ENCODE measurements at regions not wholly inside any gene's neighbourhood (a gene's known extent, or its start where the extent isn't known, plus 50 kb on each side); places are given as distances from the start of the nearest gene placed in this dataset.

DNA sequence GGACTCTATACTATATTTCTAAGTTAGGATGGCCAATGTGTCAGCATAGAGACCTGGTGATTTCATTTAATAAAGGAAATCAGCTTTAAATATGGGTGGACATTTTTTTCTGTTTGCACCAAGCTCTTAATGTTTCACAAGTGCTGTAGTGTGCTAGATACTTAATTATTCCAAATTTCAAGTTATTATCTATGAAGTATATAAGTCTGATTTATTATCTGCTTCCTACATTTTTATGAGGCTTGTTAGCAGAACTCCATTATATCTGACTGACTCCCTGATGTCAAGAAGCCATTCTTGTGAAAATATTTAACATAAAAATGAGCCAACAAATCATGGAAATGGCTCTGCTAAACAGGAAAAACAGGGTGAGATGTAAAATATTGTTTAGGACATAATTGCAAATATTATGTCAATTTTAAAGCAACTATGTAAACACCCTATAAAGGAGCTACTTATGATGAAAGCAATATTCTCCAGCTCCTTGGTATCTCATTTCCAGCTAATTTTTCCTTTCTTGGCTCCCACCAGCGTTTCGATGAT, 1415.2 kb downstream of the GATA3 start:
- no peak for DNase-seq (ENCODE audit: low read depth)
- TF ChIP-seq, protein P1, sequence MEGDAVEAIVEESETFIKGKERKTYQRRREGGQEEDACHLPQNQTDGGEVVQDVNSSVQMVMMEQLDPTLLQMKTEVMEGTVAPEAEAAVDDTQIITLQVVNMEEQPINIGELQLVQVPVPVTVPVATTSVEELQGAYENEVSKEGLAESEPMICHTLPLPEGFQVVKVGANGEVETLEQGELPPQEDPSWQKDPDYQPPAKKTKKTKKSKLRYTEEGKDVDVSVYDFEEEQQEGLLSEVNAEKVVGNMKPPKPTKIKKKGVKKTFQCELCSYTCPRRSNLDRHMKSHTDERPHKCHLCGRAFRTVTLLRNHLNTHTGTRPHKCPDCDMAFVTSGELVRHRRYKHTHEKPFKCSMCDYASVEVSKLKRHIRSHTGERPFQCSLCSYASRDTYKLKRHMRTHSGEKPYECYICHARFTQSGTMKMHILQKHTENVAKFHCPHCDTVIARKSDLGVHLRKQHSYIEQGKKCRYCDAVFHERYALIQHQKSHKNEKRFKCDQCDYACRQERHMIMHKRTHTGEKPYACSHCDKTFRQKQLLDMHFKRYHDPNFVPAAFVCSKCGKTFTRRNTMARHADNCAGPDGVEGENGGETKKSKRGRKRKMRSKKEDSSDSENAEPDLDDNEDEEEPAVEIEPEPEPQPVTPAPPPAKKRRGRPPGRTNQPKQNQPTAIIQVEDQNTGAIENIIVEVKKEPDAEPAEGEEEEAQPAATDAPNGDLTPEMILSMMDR (conservative IDR thresholded peaks at IDR 0.05; ENCODE audit: low read depth, low read length) = no peak
- no peak overlapping the region for H3K4me3 ChIP-seq (ENCODE audit: low read depth, low read length)

DNA sequence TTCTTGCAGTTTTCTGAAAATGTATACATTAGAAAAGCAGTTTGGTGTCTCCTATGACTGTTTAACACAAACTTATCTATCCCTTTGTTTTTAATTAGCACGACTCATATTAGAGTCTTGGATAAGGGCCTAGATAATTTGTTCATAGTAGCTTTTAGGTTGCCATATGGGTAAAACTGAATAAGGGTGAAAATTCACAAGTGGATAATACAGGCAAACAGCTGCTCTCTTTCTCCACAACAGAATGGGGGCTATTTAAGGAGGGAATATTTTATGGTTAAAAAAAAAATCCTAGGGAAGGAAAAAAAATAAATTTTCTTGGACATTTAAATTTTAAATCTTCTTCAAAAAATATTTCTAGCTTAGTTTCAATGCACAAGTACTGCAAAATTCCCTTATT, 1416.1 kb downstream of the GATA3 start:
- no peak for DNase-seq (ENCODE audit: low read depth)
- TF ChIP-seq, protein P1 (conservative IDR thresholded peaks at IDR 0.05; ENCODE audit: low read depth, low read length) = no peak
- H3K4me3 ChIP-seq (ENCODE audit: low read depth, low read length) = no peak overlapping the region

DNA sequence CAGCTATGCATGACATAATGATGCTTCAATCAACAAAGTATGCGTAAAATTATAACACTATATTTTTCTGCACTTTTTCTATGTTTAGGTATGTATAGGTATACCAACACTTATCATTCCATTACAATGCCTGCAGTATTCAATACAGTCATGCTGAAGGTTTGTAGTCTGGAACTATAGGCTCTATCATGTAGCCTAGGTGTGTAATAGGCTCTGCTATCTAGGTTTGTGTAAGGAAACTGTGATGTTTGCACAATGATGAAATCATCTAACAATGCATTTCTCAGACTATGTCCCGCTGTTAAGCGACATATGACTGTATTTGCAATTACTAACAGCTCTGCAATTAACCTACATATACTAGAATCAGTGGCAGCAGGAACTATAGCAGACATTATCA, 1447.5 kb downstream of the GATA3 start:
- DNase-seq (ENCODE audit: low read depth) = no peak
- TF ChIP-seq, protein P1 (conservative IDR thresholded peaks at IDR 0.05; ENCODE audit: low read depth, low read length) = no peak
- no peak overlapping the region for H3K4me3 ChIP-seq (ENCODE audit: low read depth, low read length)

DNA sequence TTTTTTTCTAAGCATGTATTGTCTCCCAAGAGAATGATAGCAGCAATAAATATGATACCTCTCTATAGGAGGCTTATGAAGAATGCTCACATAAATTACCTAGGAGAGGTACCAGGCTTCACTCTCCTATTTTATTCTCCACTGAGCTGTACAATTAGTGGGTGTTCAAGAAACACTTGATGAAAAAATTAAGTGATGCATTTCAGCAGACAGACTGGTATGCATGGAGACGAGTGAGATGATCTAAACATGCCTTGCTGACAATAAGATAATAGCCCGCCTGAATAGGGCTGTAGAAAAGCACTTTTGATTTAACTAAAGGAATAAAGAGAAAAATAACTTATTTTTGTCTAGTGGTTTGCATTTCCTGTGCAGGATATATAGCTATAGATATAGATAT, 1449.7 kb downstream of the GATA3 start:
- no peak overlapping the region for H3K4me3 ChIP-seq (ENCODE audit: low read depth, low read length)
- no peak for DNase-seq (ENCODE audit: low read depth)
- TF ChIP-seq, protein P1 (conservative IDR thresholded peaks at IDR 0.05; ENCODE audit: low read depth, low read length) = no peak

DNA sequence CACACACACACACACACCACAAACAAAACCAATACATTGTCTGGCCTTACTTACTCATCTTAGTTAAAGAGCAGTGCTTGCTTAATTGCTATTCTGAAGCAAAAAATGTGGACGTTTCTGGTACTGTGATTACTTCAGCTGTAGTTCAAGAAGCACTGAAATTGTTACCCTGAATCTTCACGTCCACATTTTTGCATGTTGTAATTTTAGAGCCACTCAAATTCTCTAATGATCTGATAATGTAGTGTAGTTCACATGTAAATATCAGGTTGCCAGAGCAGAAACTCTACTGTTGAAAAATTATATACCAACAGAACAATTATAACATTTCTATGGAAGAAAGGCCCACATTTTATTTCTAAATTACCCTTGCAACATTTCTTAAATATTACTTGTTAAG, 1451.1 kb downstream of the GATA3 start:
- no peak for DNase-seq (ENCODE audit: low read depth)
- TF ChIP-seq, protein P1 (conservative IDR thresholded peaks at IDR 0.05; ENCODE audit: low read depth, low read length) = no peak
- no peak overlapping the region for H3K4me3 ChIP-seq (ENCODE audit: low read depth, low read length)

DNA sequence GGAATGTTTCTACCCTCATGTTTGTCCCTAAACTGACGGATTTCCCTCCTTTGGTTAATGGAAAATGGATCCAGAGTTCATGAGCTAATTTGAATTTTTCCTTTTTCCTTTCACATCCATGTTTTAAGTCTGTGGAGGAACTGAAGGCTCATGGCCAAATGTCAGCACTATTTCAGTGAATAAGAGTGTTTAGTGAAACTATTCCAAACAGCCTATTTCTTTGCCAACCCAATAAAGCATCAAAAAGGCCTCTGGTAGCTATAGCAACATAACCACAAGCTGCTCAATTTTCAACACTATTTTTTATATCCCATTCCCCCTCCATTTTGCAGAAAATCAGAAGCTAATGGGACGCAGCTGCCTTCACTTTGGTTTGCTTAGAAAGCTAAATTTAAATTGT, 1454.1 kb downstream of the GATA3 start:
- H3K4me3 ChIP-seq (ENCODE audit: low read depth, low read length) = no peak overlapping the region
- DNase-seq (ENCODE audit: low read depth) = no peak
- TF ChIP-seq, protein P1 (conservative IDR thresholded peaks at IDR 0.05; ENCODE audit: low read depth, low read length) = no peak

DNA sequence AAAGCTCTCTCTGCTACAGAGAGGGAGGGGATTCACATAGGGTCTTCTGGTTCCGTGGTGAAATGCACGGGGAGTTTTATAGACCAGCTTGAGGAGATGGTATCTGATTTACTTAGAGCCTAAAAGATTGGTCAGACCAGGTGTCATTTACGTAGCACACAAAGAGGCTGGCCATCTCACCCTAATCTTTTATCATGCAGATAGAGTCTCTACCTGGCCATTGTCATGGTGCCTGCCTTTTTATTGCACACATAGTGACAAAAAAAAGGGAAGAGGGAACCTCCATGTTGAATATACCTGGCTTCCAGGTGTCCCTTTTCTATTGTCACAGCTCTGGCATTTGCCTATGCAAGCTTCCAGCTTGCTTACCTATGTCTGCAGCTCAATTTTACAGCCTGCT, 1456.1 kb downstream of the GATA3 start:
- TF ChIP-seq, protein P1 (conservative IDR thresholded peaks at IDR 0.05; ENCODE audit: low read depth, low read length) = no peak
- no peak for DNase-seq (ENCODE audit: low read depth)
- no peak overlapping the region for H3K4me3 ChIP-seq (ENCODE audit: low read depth, low read length)

Measured in choroid plexus epithelial cell (primary cell).